PC-9 (cell line): ENCODE measurements at regions not wholly inside any gene's neighbourhood (a gene's known extent, or its start where the extent isn't known, plus 50 kb on each side); places are given as distances from the start of the nearest gene placed in this dataset.

Source experiments
- BruUV-seq: library from RNA; stranded (reverse); fragments of 400-500 nt; replicated peaks from 2 replicates; lab custom pipeline; 2021; lab: Mats Ljungman, UMichigan
- CTCF ChIA-PET: fragments of 300-600 bp; sonication (Branson Sonifier 250); formaldehyde crosslinking; loops from one replicate; lab custom pipeline; 2022; ENCODE audit warnings: antibody characterized with exemption; lab: Charles Lee
- POLR2A ChIA-PET: fragments of 300-600 bp; sonication (Branson Sonifier 250); formaldehyde crosslinking; loops from one replicate; lab custom pipeline; 2022; ENCODE audit warnings: antibody characterized with exemption; ENCODE audit not compliant: unreplicated experiment; lab: Charles Lee
- DNase-seq, 2 experiments: peaks; one replicate each; pipeline versions ENCODE4 v3.0.0 to v3.0.0-alpha.2; 2015 to 2022; ENCODE audit warnings: mixed read lengths in 1 of 2
- H2AFZ ChIP-seq: fragments of 200-600 bp; sonication (generic); 2 replicates; pipeline ENCODE4 v1.8.1; 2017; ENCODE audit warnings: antibody characterized with exemption
- H3F3A ChIP-seq: fragments of 200-600 bp; sonication (generic); 2 replicates; pipeline ENCODE4 v1.8.1; 2017; ENCODE audit warnings: antibody characterized with exemption, mild to moderate bottlenecking, low read depth; ENCODE audit not compliant: insufficient read depth
- H3K27ac ChIP-seq: fragments of 200-600 bp; sonication (generic); 2 replicates; pipeline ENCODE4 v1.6.1; 2016; ENCODE audit warnings: mixed run types
- H3K27me3 ChIP-seq: fragments of 200-600 bp; sonication (generic); 2 replicates; pipeline ENCODE4 v1.6.1; 2016; ENCODE audit warnings: low read depth, mixed run types; ENCODE audit not compliant: insufficient read depth
- H3K36me3 ChIP-seq: fragments of 200-600 bp; sonication (generic); 2 replicates; pipeline ENCODE4 v1.6.1; 2016; ENCODE audit warnings: low read depth, mixed run types
- H3K4me1 ChIP-seq: fragments of 200-600 bp; sonication (generic); replicated peaks from 2 replicates; pipeline ENCODE4 v1.6.1; 2016; ENCODE audit warnings: mixed run types; ENCODE audit not compliant: insufficient read depth
- H3K4me2 ChIP-seq: fragments of 200-600 bp; sonication (generic); 2 replicates; pipeline ENCODE4 v1.6.1; 2017; ENCODE audit warnings: mixed run types
- H3K4me3 ChIP-seq: fragments of 200-600 bp; sonication (generic); 2 replicates; pipeline ENCODE4 v1.6.1; 2016; ENCODE audit warnings: mixed run types
- H3K79me2 ChIP-seq: fragments of 200-600 bp; sonication (generic); 2 replicates; pipeline ENCODE4 v1.6.1; 2017; ENCODE audit warnings: low read depth, mixed run types
- H3K9me2 ChIP-seq: fragments of 200-600 bp; sonication (generic); 2 replicates; pipeline ENCODE4 v1.8.1; 2017; ENCODE audit warnings: mild to moderate bottlenecking; ENCODE audit not compliant: insufficient read depth
- H3K9me3 ChIP-seq: fragments of 200-600 bp; sonication (generic); 2 replicates; pipeline ENCODE4 v1.8.1; 2016; ENCODE audit warnings: low read depth; ENCODE audit not compliant: insufficient read depth
- H4K20me1 ChIP-seq: fragments of 200-600 bp; sonication (generic); 2 replicates; pipeline ENCODE4 v1.8.1; 2017; ENCODE audit not compliant: insufficient read depth
- EZH2 ChIP-seq: fragments of 200-600 bp; sonication (generic); IDR thresholded peaks from 2 replicates; pipeline ENCODE4 v1.8.0; 2017; ENCODE audit warnings: antibody characterized with exemption, low read depth
- intact Hi-C: fragments of 100-400 bp; cut with micrococcal nuclease; formaldehyde crosslinking; loops from one replicate; pipeline ENCODE4 v1.10.0; 2022; ENCODE audit not compliant: unreplicated experiment
- TF ChIP-seq, protein P1 (sequence below): fragments of 200-600 bp; sonication (generic); conservative IDR thresholded peaks from 2 replicates; pipeline ENCODE4 v1.6.1; 2017; ENCODE audit warnings: mixed run types, antibody characterized with exemption, mild to moderate bottlenecking, moderate library complexity

DNA sequence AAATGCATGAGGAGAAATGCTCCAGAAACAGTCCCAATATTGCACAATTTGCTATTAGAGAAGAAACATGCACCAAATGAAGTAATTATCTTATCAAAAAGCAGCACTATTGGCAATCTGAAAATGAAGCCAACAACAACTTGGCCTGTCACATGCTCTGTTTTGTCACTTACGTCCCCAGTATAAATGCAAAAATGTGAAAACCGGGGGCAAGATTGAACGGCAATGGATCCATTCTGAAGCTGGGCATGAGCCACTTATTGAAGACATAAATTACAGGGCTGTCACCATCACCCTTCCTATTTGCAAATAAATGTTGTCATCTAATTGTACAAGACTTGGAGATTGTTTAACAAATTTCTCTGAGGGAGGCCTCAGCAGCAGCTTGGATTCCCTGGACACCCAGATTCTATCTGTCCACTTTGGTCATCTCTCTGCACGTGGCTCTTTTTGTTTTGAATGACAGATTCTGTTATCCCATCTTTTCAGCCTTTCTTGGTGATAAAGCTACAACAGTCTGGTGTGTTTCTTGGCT, 180.2 kb upstream of the CDH5 start:
- Histone ChIP-seq H3K27me3 (peaks cover 33% of the 10 kb centered on the region), H3K4me3 (no peak overlapping the region), H4K20me1 (no peaks in the 10 kb centered on the region), H3K4me1 (no peaks in the 10 kb centered on the region), H3K9me3 (no peaks in the 10 kb centered on the region), H3K4me2 (no peak overlapping the region), H3K27ac (no peak overlapping the region), H3K36me3 (no peaks in the 10 kb centered on the region), H2AFZ (no peak overlapping the region), H3K9me2 (no peaks in the 10 kb centered on the region; the same call in 1 of the 2 replicates), H3K79me2 (no peaks in the 10 kb centered on the region), H3F3A (no peaks in the 10 kb centered on the region)
- POLR2A ChIA-PET = no interaction called here
- no peak for TF ChIP-seq EZH2
- TF ChIP-seq, protein P1, sequence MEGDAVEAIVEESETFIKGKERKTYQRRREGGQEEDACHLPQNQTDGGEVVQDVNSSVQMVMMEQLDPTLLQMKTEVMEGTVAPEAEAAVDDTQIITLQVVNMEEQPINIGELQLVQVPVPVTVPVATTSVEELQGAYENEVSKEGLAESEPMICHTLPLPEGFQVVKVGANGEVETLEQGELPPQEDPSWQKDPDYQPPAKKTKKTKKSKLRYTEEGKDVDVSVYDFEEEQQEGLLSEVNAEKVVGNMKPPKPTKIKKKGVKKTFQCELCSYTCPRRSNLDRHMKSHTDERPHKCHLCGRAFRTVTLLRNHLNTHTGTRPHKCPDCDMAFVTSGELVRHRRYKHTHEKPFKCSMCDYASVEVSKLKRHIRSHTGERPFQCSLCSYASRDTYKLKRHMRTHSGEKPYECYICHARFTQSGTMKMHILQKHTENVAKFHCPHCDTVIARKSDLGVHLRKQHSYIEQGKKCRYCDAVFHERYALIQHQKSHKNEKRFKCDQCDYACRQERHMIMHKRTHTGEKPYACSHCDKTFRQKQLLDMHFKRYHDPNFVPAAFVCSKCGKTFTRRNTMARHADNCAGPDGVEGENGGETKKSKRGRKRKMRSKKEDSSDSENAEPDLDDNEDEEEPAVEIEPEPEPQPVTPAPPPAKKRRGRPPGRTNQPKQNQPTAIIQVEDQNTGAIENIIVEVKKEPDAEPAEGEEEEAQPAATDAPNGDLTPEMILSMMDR = no peak
- BruUV-seq = no TSS peak
- CTCF ChIA-PET = no interaction called here
- DNase-seq = no peak
- intact Hi-C loops = no loop called here

DNA sequence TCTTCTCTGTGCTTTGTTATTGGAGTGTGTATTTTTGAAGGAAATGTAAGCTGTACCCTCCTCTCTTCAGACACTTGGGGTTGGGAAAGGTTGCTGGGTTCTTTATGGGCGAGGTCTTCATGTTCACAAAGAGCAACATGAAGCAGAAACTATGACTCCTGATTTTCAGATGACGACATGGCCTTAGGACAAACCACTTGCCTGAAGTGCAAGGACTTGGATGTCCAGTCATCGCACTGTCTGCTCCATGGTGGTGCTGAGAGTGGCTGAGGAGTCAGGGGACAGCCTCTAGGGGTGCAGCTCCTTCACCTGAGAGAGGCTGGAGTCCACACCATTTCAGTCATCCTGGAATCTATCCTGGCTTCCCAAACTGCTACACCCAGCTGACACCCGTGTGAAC, 183.9 kb upstream of the CDH5 start:
- Histone ChIP-seq H2AFZ (no peak overlapping the region), H3K27me3 (peaks cover 38% of the 10 kb centered on the region), H3K4me1 (no peaks in the 10 kb centered on the region), H4K20me1 (no peaks in the 10 kb centered on the region), H3K4me3 (no peak overlapping the region), H3K9me2 (no peaks in the 10 kb centered on the region; the same call in 1 of the 2 replicates), H3F3A (no peaks in the 10 kb centered on the region), H3K4me2 (no peak overlapping the region), H3K27ac (no peak overlapping the region), H3K79me2 (no peaks in the 10 kb centered on the region), H3K9me3 (no peaks in the 10 kb centered on the region), H3K36me3 (no peaks in the 10 kb centered on the region)
- ChIA-PET CTCF (no interaction called here), POLR2A (no interaction called here)
- TF ChIP-seq, protein P1 = no peak
- TF ChIP-seq EZH2 = no peak
- intact Hi-C loops = no loop called here
- no peak for DNase-seq
- BruUV-seq = no TSS peak

DNA sequence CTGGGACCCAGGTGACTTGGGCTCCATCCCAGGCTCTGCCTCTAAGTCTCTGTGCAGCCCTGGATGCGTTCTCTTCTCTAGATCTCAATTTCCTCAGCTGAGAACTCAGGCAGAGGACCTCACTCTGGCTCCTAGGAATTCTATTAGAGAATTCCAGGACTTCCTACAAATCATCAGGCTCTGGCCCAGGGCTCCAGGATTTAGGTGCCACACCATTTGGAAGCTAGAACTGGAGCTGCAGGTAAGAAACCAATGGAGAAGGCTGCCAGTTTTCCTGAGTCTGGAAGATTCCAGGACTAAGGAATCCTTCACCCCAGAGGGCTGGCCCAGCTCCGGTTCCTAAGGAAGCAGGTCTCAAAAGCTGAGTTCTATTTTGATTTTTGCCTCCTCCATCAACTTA, 189.8 kb upstream of the CDH5 start:
- Histone ChIP-seq H3K27me3 (peaks cover 62% of the 10 kb centered on the region), H2AFZ (no peak overlapping the region), H3K27ac (no peak overlapping the region), H3K4me1 (no peaks in the 10 kb centered on the region), H3K79me2 (no peaks in the 10 kb centered on the region), H3K9me2 (no peaks in the 10 kb centered on the region; the same call in 1 of the 2 replicates), H3K36me3 (no peaks in the 10 kb centered on the region), H3K4me3 (no peak overlapping the region), H3K4me2 (no peak overlapping the region), H3K9me3 (no peaks in the 10 kb centered on the region), H3F3A (no peaks in the 10 kb centered on the region), H4K20me1 (no peaks in the 10 kb centered on the region)
- DNase-seq = no peak
- ChIA-PET CTCF (no interaction called here), POLR2A (no interaction called here)
- TF ChIP-seq, protein P1 = no peak
- TF ChIP-seq EZH2 = no peak
- BruUV-seq = no TSS peak
- intact Hi-C loops = no loop called here
